Body of pancreas (tissue), 4 donors: ENCODE measurements at regions not wholly inside any gene's neighbourhood (a gene's known extent, or its start where the extent isn't known, plus 50 kb on each side); places are given as distances from the start of the nearest gene placed in this dataset.

ENCODE experiments used
- ATAC-seq: fragments of 150-250 bp; one replicate; pipeline ENCODE4 v1.9.1; 2016
- DNase-seq, 4 donors: peaks; one replicate each; pipeline ENCODE4 v3.0.0-alpha.2; 2019
- H3K27ac ChIP-seq, 4 donors: fragments of 200-600 bp; sonication (generic); 1 replicate in 3 of 4; 2 replicates in 1 of 4; pipeline versions ENCODE4 v1.5.1 to v1.6.1; 2016 to 2019; ENCODE audit warnings: mild to moderate bottlenecking in 1 of 4, mixed read lengths in 1 of 4, moderate library complexity in 1 of 4
- H3K27me3 ChIP-seq, 2 donors: fragments of 200-600 bp; sonication (generic); one replicate each; pipeline ENCODE4 v1.6.0; 2016; ENCODE audit warnings: mild to moderate bottlenecking in 1 of 2
- H3K36me3 ChIP-seq, 2 donors: fragments of 200-600 bp; sonication (generic); replicated peaks in 1 of 2; 2 replicates each; pipeline ENCODE4 v1.5.1; 2016; ENCODE audit warnings: low read depth in 2 of 2; ENCODE audit not compliant: insufficient read depth in 1 of 2
- H3K4me1 ChIP-seq: fragments of 200-600 bp; sonication (generic); one replicate; pipeline ENCODE4 v1.6.0; 2016
- H3K4me3 ChIP-seq, 2 donors: fragments of 200-600 bp; sonication (generic); 1 replicate in 1 of 2; 2 replicates in 1 of 2; pipeline ENCODE4 v1.5.1; 2016 to 2019
- H3K9me3 ChIP-seq, 3 donors: fragments of 200-600 bp; sonication (generic); 1 replicate in 2 of 3; 2 replicates in 1 of 3; pipeline ENCODE4 v1.5.1; 2016
- CTCF ChIP-seq, 7 experiments: fragments of 450-650 bp in 4 of 7; fragments of 200-600 bp in 3 of 7; sonication (generic) in 3 of 7; IDR thresholded peaks; one replicate each; pipeline ENCODE4 v1.5.1; 2016 to 2019; ENCODE audit warnings: antibody characterized with exemption in 7 of 7
- POLR2A ChIP-seq, 3 donors: fragments of 450-650 bp; IDR thresholded peaks; one replicate each; pipeline ENCODE4 v1.6.1; 2016; ENCODE audit warnings: antibody characterized with exemption in 3 of 3, mild to moderate bottlenecking in 2 of 3
- WGBS, 2 donors: methylation state at CpG; one replicate each; pipeline ENCODE4 v1.1.5; 2017; 5-methylcytosine and 5-hydroxymethylcytosine counted together
- intact Hi-C: fragments of 100-400 bp; cut with DNase I; formaldehyde crosslinking; loops from one replicate; pipeline ENCODE4 v1.15.1; 2023

GRCh38 chr3:72563690-72564370 lies 284.4 kb downstream of the SHQ1 start:
- intact Hi-C loops = no loop called here
- H3K4me1 ChIP-seq = no peaks in the 10 kb centered on the region
- no peak overlapping the region for H3K4me3 ChIP-seq
- DNase-seq (no peak), ATAC-seq (no peak)
- H3K9me3 ChIP-seq = peaks cover 0 to 4% (median 0%) of the 10 kb centered on the region in 3 donors
- no peaks in the 10 kb centered on the region for H3K27me3 ChIP-seq
- H3K27ac ChIP-seq = no peak overlapping the region
- WGBS, 2 donors = 89 to 97% methylated on average over 1 of the region's 1 CpG
- no peaks in the 10 kb centered on the region for H3K36me3 ChIP-seq
- no peak for TF ChIP-seq CTCF (IDR thresholded peaks at IDR 0.05)
- TF ChIP-seq POLR2A (IDR thresholded peaks at IDR 0.05) = no peak

- no peak for ATAC-seq
- H3K27ac ChIP-seq = no peak overlapping the region
- WGBS, 2 donors = 93 to 95% methylated on average over 8 of the region's 8 CpGs
Measured at GRCh38 chr3:72560846-72561675, 287.2 kb downstream of the SHQ1 start.

GRCh38 chr3:72559385-72559784 lies 288.9 kb downstream of the SHQ1 start:
- WGBS, 2 donors = 63 to 66% methylated on average over 3 of the region's 3 CpGs
- TF ChIP-seq CTCF (IDR thresholded peaks at IDR 0.05) (no peak), POLR2A (IDR thresholded peaks at IDR 0.05) (no peak)
- no peaks in the 10 kb centered on the region for H3K4me1 ChIP-seq
- no peaks in the 10 kb centered on the region for H3K27me3 ChIP-seq
- H3K36me3 ChIP-seq = no peaks in the 10 kb centered on the region
- ATAC-seq (no peak), DNase-seq (no peak)
- H3K4me3 ChIP-seq = no peak overlapping the region
- H3K27ac ChIP-seq = no peak overlapping the region
- intact Hi-C loops = no loop called here
- H3K9me3 ChIP-seq = peaks cover 0 to 4% (median 0%) of the 10 kb centered on the region in 3 donors

More at GRCh38 chr3:72560846-72561675, 287.2 kb downstream of the SHQ1 start:
- H3K4me1 ChIP-seq = no peaks in the 10 kb centered on the region
- H3K27me3 ChIP-seq = no peaks in the 10 kb centered on the region
- H3K36me3 ChIP-seq = no peaks in the 10 kb centered on the region
- no peak overlapping the region for H3K4me3 ChIP-seq
- DNase-seq = no peak
- intact Hi-C loops = no loop called here
- no peak for TF ChIP-seq POLR2A (IDR thresholded peaks at IDR 0.05)
- no peak for TF ChIP-seq CTCF (IDR thresholded peaks at IDR 0.05)
- peaks cover 0 to 4% (median 0%) of the 10 kb centered on the region in 3 donors for H3K9me3 ChIP-seq

GRCh38 chr3:72558001-72558400 lies 290.2 kb downstream of the SHQ1 start:
- ATAC-seq (no peak), DNase-seq (no peak)
- Histone ChIP-seq H3K27me3 (no peaks in the 10 kb centered on the region), H3K4me1 (no peaks in the 10 kb centered on the region), H3K36me3 (no peaks in the 10 kb centered on the region), H3K27ac (no peak overlapping the region), H3K4me3 (no peak overlapping the region), H3K9me3 (peaks cover 0 to 4% (median 0%) of the 10 kb centered on the region in 3 donors)
- TF ChIP-seq POLR2A (IDR thresholded peaks at IDR 0.05) = no peak
- TF ChIP-seq CTCF (IDR thresholded peaks at IDR 0.05) = no peak
- intact Hi-C loops = no loop called here
- 77 to 82% methylated on average over 3 of the region's 3 CpGs for WGBS, 2 donors
